ACHN (cell line): ENCODE measurements at regions not wholly inside any gene's neighbourhood (a gene's known extent, or its start where the extent isn't known, plus 50 kb on each side); places are given as distances from the start of the nearest gene placed in this dataset.

Experiments used
- DNase-seq: peaks from one replicate; pipeline ENCODE4 v3.0.0-alpha.2; 2015
- in situ Hi-C: cut with HindIII; loops from 2 replicates; pipeline ENCODE4 v1.10.0; 2017; ENCODE audit warnings: low sequenced_read_pairs, low pct_ligation_motif_present, low pct_unique_long_range_greater_than_20kb

GRCh38 chr5:172588380-172588779 lies 52.7 kb upstream of the NEURL1B start:
- in situ Hi-C loops = no loop called here
- no peak for DNase-seq

- no peak for DNase-seq
Observed at GRCh38 chr5:172587061-172587405, 54.0 kb upstream of the NEURL1B start.

GRCh38 chr5:172586125-172587060 lies 54.7 kb upstream of the NEURL1B start:
- in situ Hi-C loops = no loop called here
- no peak for DNase-seq

More at GRCh38 chr5:172587061-172587405, 54.0 kb upstream of the NEURL1B start:
- in situ Hi-C loops = no loop called here

- DNase-seq = no peak
Observed at GRCh38 chr5:172585114-172585513, 55.9 kb upstream of the NEURL1B start.

GRCh38 chr5:172584638-172585037 lies 56.4 kb upstream of the NEURL1B start:
- DNase-seq = no peak
- in situ Hi-C loops = no loop called here

More at GRCh38 chr5:172585114-172585513, 55.9 kb upstream of the NEURL1B start:
- in situ Hi-C loops = no loop called here

GRCh38 chr5:172583931-172584511 lies 57.0 kb upstream of the NEURL1B start:
- in situ Hi-C loops = no loop called here
- no peak for DNase-seq

GRCh38 chr5:172582940-172583339 lies 58.1 kb upstream of the NEURL1B start:
- in situ Hi-C loops = no loop called here
- no peak for DNase-seq

- DNase-seq = no peak
- in situ Hi-C loops = no loop called here
Observed at GRCh38 chr5:172581315-172581714, 59.7 kb upstream of the NEURL1B start.

- in situ Hi-C loops = no loop called here
- no peak for DNase-seq
Observed at GRCh38 chr5:172579403-172579990, 61.6 kb upstream of the NEURL1B start.

GRCh38 chr5:172577267-172577909 lies 63.7 kb upstream of the NEURL1B start:
- DNase-seq = no peak
- in situ Hi-C loops = no loop called here

GRCh38 chr5:172575816-172576545 lies 65.1 kb upstream of the NEURL1B start:
- in situ Hi-C loops = no loop called here

GRCh38 chr5:172575416-172575815 lies 65.6 kb upstream of the NEURL1B start:
- no peak for DNase-seq
- in situ Hi-C loops = no loop called here

More at GRCh38 chr5:172575816-172576545, 65.1 kb upstream of the NEURL1B start:
- no peak for DNase-seq

GRCh38 chr5:172574871-172575223 lies 66.2 kb upstream of the NEURL1B start:
- no peak for DNase-seq
- in situ Hi-C loops = no loop called here

GRCh38 chr5:172573986-172574870 lies 66.8 kb upstream of the NEURL1B start:
- DNase-seq = no peak
- in situ Hi-C loops = no loop called here

GRCh38 chr5:172573120-172573882 lies 67.8 kb upstream of the NEURL1B start:
- in situ Hi-C loops = no loop called here
- DNase-seq = no peak

GRCh38 chr5:172572440-172572839 lies 68.6 kb upstream of the NEURL1B start:
- no peak for DNase-seq
- in situ Hi-C loops = no loop called here

GRCh38 chr5:172571892-172572291 lies 69.2 kb upstream of the NEURL1B start:
- no peak for DNase-seq
- in situ Hi-C loops = no loop called here
